ENCODE measurements at regions not wholly inside any gene's neighbourhood (a gene's known extent, or its start where the extent isn't known, plus 50 kb on each side); places are given as distances from the start of the nearest gene placed in this dataset.
"Not testable (repeated sequence)": the region's sequence is repeated elsewhere in the genome, so short reads cannot be mapped to it uniquely, and the experiment has no call there.

DNA sequence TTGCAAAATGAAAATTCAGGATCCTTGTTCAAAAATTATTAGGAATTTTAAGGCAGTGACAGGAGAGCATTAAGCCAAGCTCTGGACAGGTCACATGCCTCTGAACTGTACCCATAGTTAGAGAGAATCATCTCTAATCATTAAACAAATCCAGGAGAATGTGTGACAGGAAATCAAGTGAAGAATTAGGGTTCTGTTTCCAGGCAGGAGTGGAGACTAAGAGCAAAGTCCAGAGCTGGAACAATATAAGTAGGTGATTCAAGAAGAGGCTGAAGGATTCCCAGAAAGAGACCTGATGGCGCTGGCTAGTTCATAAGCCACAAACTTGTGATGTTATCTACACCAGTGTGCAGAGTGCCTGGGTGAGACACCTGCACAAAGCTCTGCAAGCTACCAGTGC lies 104.6 kb upstream of the PRKG2 start:
- no peak for DNase-seq (ENCODE audit: low read depth in 4 of 4, low spot score in 1 of 4)

GRCh38 chr4:81314897-81315470 lies 100.0 kb upstream of the PRKG2 start:
- no peak for DNase-seq (ENCODE audit: low read depth in 4 of 4, low spot score in 1 of 4)

DNA sequence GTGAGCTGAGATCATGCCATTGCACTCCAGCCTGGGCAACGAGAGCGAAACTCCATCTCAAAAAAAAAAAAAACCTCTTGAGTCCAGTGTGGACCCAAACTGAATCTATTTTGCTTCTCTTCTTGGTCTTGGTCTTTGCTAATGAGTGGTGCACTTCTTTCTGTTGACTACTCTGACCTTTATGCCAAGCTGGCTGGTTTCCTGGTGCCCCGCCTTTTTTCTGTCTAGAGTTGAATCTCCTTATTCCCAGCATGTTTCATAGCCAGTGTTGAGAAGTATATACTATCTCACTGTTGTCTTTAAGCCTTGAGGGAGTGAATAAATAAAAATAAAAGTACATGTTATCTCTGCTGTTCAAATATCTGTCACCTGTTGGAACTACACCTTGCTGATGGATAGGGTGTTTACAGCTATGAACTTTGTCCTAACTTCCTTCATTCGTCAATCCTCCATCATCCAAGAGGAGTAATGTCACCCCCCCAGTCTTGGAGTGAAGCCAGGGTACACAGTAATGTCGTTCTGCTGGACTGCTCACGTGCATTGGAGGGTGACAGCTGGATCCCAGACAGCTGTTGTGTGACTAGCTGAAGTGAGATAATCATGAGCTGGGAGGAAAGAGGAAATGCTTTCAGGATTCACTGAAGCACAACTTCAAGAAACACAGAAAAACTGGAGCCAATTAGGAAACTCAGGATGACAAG lies 99.3 kb upstream of the PRKG2 start:
- DNase-seq (ENCODE audit: low read depth in 4 of 4, low spot score in 1 of 4): no peak

DNA sequence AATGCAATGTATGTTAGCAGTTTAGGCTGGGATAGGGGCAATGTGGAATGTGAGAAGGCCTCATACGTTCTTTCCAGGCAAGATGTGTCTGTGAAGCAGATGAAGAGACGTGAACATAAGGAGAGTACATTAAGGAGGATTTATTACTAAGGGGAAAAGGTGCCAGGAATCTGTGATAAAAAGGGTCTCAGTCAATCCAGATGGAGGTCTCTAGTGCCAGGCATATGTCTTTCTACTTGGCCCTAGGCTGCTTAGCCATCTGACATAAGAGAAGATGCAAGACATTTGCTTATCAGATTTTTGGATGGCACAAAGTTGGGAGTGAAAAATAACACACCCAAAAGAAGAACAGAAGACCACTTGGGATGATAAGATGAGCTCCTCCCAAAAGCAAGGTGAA lies 93.0 kb upstream of the PRKG2 start:
- DNase-seq (ENCODE audit: low read depth in 4 of 4, low spot score in 1 of 4): no peak

GRCh38 chr4:81304871-81305270 lies 89.8 kb upstream of the PRKG2 start:
- DNase-seq (ENCODE audit: low read depth in 4 of 4, low spot score in 1 of 4): no peak

DNA sequence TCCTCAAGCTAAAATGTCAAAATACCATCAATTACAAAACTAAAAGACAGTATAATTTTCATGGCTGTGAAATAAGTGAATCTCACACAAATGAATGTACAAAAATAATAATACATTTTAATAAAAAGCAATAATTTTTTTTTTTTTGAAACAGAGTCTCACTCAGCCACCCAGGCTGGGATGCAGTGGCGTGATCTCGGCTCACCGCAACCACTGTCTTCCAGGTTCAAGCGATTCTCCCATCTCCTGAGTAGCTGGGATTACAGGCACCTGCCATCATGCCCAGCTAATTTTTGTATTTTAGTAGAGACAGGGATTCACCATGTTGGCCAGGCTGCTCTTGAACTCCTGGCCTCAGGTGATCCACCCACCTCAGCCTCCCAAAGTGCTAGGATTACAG lies 85.3 kb upstream of the PRKG2 start:
- not testable (repeated sequence) for DNase-seq (ENCODE audit: low read depth in 4 of 4, low spot score in 1 of 4)

- no peak for DNase-seq (ENCODE audit: low read depth in 4 of 4, low spot score in 1 of 4)
These were observed 75.8 kb upstream of the PRKG2 start for GRCh38 chr4:81290813-81291212.

- DNase-seq (ENCODE audit: low read depth in 4 of 4, low spot score in 1 of 4): no peak
These were observed 72.1 kb upstream of the PRKG2 start for GRCh38 chr4:81287101-81287500.

DNA sequence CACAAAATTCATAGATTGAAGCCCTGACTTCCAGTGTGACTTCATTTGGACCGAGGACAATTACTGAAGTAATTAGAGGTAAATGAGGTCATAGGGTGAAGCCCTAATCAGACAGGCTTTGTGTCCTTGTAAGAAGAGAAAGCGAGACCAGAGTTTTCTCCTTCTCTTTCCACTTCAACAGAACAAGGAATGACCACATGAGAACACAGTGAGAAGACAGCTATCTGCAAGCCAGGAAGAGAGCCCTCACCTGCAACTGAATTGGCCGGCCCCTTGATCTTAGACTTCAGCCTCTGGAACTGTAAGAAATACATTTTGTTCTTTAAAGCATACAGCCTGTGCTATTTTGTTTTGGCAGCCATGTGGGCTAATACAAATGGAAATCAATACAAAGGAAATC lies 67.1 kb upstream of the PRKG2 start:
- DNase-seq (ENCODE audit: low read depth in 4 of 4, low spot score in 1 of 4): no peak

DNA sequence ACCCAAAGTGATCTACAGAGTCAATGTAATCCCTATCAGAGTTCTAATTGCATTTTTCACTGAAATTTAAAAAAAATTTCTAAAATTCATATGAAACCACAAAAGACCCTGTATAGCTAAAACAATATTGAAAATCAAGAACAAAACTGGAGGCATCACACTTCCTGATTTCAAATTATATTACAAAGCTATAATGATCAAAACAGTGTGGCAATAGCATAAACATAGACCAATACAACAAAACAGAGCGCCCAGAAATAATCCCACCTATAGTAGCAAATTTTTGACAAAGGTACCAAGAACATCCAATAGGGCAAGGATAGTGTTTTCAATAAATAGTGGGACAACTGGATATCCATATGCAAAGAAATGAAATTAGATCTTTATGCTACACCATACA lies 59.4 kb upstream of the PRKG2 start:
- DNase-seq (ENCODE audit: low read depth in 4 of 4, low spot score in 1 of 4): no peak

GRCh38 chr4:81272671-81273070 lies 57.6 kb upstream of the PRKG2 start:
- DNase-seq (ENCODE audit: low read depth in 4 of 4, low spot score in 1 of 4): no peak
